Stimulated activated naive B cell treated with anti-CD40 and anti-IgM and Interleukin-4, amounts not matched to agents 10 μg/mL and 1 μg/mL and 100 μg/mL, for 72 hours (primary cell): ENCODE measurements at regions not wholly inside any gene's neighbourhood (a gene's known extent, or its start where the extent isn't known, plus 50 kb on each side); places are given as distances from the start of the nearest gene placed in this dataset.

Experiments
- ATAC-seq, 2 donors: fragments of 150-1000 bp; cut with Tn5 transposase; replicated peaks; 2 replicates each; pipeline ENCODE4 v1.10.0; 2021; ENCODE audit warnings: moderate library complexity in 1 of 2
- DNase-seq: peaks from one replicate; pipeline ENCODE4 v3.0.0; 2021
- H3K27ac Mint-ChIP-seq: one replicate; pipeline ENCODE4 v1.8.0; 2022; ENCODE audit warnings: mild to moderate bottlenecking, mixed read lengths
- H3K27me3 Mint-ChIP-seq, 2 donors: one replicate each; pipeline ENCODE4 v1.8.0; 2022; ENCODE audit warnings: mixed read lengths in 2 of 2
- H3K36me3 Mint-ChIP-seq, 2 donors: one replicate each; pipeline ENCODE4 v1.8.0; 2022; ENCODE audit warnings: mixed read lengths in 2 of 2, mild to moderate bottlenecking in 1 of 2
- H3K4me1 Mint-ChIP-seq, 2 donors: one replicate each; pipeline ENCODE4 v1.8.0; 2022; ENCODE audit warnings: mixed read lengths in 2 of 2, mild to moderate bottlenecking in 1 of 2
- H3K4me3 Mint-ChIP-seq, 2 donors: one replicate each; pipeline ENCODE4 v1.8.0; 2022; ENCODE audit warnings: mild to moderate bottlenecking in 2 of 2, mixed read lengths in 2 of 2, moderate library complexity in 1 of 2
- H3K9me3 Mint-ChIP-seq, 2 donors: one replicate each; pipeline ENCODE4 v1.8.0; 2022; ENCODE audit warnings: mixed read lengths in 2 of 2, mild to moderate bottlenecking in 1 of 2

DNA sequence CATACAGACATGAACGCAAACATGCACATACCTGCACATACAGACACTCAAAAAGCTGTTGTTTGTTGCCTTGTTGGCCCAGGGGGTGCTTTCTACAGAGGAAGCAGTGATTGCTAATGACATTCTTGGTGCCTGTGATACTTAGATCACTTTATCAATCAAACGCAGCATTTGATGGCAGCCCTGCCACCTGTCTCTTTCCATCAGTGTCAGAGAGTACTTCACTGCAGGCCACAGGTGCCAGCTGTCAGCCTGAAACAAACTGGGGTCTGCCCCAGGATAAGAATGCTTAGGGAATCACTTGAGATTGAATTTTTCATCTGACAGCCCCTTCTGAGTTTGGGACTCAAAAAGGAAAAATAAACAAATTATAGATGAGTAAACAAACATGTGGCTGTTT is 388.9 kb upstream of the SGCD start:
- no peak for ATAC-seq
- no peaks in the 10 kb centered on the region for H3K4me1 Mint-ChIP-seq
- peaks cover 0 to 6% of the 10 kb centered on the region in 2 donors for H3K27me3 Mint-ChIP-seq
- H3K4me3 Mint-ChIP-seq, result no peak overlapping the region
- H3K27ac Mint-ChIP-seq, result no peak overlapping the region
- no peaks in the 10 kb centered on the region for H3K36me3 Mint-ChIP-seq
- H3K9me3 Mint-ChIP-seq, result no peaks in the 10 kb centered on the region
- DNase-seq, result no peak

DNA sequence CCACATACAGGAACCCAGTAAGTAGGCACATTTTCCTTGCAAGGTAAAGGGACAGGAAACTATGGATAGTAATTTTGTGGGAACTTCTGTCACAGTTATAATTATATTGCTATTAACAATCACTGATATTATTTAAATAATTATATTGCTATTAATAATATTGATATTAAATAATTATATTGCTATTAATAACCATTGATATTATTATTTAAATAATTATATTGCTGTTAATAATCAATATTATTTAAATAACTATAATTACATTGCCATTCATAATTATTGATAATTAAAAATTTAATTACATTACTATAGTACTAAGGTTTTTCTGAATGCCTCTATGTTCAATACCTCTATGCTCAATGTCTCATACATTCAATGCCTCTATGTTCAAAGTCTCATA is 385.6 kb upstream of the SGCD start:
- Mint-ChIP-seq H3K4me1 (no peaks in the 10 kb centered on the region), H3K27me3 (peaks cover 0 to 6% of the 10 kb centered on the region in 2 donors), H3K4me3 (no peak overlapping the region), H3K27ac (no peak overlapping the region), H3K36me3 (no peaks in the 10 kb centered on the region), H3K9me3 (no peaks in the 10 kb centered on the region)
- ATAC-seq (no peak), DNase-seq (no peak)

DNA sequence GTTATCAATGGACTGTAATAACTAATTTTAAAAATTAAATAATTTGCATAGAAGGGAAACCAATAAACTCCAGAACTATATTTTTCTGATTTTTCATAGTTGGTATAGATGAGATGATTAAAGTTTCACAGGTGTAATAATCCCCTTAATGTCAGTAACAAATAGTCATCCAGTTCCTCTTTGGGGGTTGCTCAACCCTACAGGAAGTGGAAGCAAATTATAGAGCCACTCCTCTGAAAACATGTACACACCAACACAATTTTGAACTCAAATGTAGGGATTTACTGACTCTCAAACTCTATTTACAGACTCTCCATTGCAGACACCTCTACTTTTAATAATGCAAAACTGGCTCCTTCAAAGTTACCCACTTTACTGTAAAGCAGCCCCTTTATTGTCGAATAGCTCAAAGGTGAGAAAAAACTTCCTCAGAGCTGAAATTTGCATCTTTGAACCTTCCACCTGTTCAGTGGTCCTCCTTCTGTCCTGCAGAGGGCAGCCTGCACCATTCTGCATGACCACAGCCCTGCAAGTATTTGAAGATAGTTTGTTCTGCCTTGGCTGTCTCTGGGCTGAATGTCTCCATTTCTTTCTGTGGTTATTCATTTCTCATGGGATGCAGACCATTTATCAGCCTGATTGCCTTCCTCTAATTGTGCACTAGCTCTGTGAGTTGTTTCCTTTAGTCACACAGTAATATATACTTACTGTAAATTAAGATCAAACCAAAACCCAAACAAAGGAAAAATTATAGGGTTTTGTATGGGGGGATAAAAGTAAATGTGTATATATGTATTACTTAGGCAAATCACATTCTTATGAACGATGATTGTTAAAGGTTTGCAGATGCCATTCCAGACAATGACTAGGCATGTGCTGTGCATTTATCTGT is 383.2 kb upstream of the SGCD start:
- Mint-ChIP-seq H3K36me3 (no peaks in the 10 kb centered on the region), H3K27me3 (peaks cover 0 to 6% of the 10 kb centered on the region in 2 donors), H3K4me1 (no peaks in the 10 kb centered on the region), H3K27ac (no peak overlapping the region), H3K9me3 (no peaks in the 10 kb centered on the region), H3K4me3 (no peak overlapping the region)
- peak; percentile 60 to 81 for ATAC-seq
- no peak for DNase-seq

DNA sequence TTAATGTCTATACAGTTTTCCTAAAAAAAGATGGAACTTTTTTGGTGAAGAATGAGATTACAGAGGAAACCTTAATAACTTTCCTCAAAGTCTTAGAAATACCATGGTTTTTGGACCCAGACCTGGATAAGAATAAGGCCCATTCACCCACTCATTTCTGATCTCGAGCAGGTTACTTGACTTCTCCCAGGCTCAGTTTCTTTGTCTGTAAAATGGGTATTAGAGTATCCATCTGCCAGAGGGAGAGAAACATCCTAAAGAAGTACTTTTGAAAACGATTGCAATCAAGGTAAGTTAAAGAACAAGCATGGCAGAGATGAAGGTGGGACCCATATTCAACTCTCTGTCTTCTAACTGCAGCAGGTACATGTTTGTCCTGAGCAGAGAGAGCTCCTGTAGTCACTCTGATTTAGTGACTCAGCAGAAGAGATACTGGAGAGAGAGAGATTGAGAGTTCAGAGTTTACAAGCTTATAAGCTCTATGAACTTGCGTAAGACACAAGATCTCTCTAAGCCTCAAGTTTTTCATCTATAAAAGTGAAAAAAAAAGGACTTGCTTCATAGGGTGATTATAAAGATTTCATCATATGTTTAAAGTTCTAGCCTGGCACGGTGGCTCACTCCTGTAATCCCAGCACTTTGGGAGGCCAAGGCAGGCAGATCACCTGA is 379.4 kb upstream of the SGCD start:
- Mint-ChIP-seq H3K27me3 (no peaks in the 10 kb centered on the region), H3K36me3 (no peaks in the 10 kb centered on the region), H3K9me3 (no peaks in the 10 kb centered on the region), H3K4me3 (no peak overlapping the region), H3K4me1 (no peaks in the 10 kb centered on the region), H3K27ac (no peak overlapping the region)
- ATAC-seq, result no peak
- DNase-seq, result no peak

DNA sequence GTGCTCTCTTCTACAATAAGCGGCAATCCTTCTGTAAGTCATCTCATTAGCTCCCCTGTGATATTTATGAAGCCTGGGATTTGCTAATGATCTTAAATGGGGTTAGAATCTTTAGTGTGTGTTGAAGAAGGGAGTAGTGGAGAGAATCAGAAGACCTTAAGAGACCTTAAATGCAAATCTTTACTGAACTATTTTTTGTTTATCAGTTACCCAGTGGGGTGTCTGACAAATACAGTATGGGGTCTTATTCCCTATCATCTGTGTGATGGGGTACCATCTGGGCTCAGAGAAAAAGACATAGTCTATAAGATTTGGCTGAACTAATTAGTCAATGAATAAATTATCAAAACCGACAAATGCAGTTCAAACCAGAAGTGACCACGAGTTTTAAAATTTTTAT is 378.4 kb upstream of the SGCD start:
- H3K27ac Mint-ChIP-seq, result no peak overlapping the region
- ATAC-seq (no peak), DNase-seq (no peak)
- H3K27me3 Mint-ChIP-seq, result no peaks in the 10 kb centered on the region
- no peak overlapping the region for H3K4me3 Mint-ChIP-seq
- H3K4me1 Mint-ChIP-seq, result no peaks in the 10 kb centered on the region
- no peaks in the 10 kb centered on the region for H3K36me3 Mint-ChIP-seq
- H3K9me3 Mint-ChIP-seq, result peaks cover 0 to 2% of the 10 kb centered on the region in 2 donors

DNA sequence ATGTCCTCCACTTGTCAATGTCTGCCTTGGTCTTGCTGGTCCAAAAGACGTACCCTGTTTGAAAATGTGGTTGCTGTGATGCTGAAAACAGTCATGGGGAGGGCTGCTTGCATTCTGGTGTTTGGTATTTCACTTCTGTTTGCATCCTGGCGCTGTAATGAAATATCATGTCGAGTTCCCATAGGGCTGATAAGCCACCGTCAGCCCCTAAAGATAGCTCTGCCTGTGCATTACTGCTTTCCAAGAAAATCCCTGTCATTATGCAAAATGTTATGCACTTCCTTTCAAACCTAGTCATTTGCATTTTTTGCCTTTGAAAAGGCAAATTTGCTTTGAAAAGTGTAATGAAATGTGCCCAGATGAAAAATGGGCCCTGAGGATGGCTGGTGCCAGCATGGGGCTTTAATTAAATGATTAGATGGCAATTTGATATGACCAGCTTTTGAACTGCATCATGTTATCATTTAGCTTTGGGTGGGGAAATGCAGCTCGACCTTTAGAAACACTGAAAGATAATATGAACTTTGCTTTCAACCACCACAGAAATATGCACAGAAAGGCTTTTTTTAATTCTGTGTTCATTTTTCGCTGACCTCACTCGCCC is 374.4 kb upstream of the SGCD start:
- Mint-ChIP-seq H3K36me3 (no peaks in the 10 kb centered on the region), H3K4me1 (no peaks in the 10 kb centered on the region), H3K9me3 (peaks cover 0 to 2% of the 10 kb centered on the region in 2 donors), H3K27ac (no peak overlapping the region), H3K27me3 (no peaks in the 10 kb centered on the region), H3K4me3 (no peak overlapping the region)
- no peak for ATAC-seq
- no peak for DNase-seq

DNA sequence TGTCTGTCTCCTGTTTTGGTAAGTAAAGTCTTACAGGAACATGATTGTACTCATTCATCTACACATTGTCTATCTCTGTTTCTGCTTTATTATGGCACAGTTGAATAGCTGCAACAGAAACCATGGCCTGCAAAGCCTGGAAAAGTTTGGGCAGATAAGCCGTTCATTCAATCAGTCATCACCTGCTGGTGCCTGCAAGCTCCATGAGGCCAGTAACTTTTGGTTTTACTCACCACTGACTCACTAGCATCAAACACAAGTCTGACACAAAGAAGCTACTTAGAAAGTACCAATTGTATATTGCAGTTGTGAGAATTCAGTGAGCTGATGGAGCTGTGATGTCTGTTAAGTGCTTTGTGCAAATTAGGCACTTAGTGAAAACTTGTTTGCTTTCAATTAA is 373.6 kb upstream of the SGCD start:
- Mint-ChIP-seq H3K9me3 (peaks cover 0 to 2% of the 10 kb centered on the region in 2 donors), H3K27me3 (no peaks in the 10 kb centered on the region), H3K4me3 (no peak overlapping the region), H3K36me3 (no peaks in the 10 kb centered on the region), H3K4me1 (no peaks in the 10 kb centered on the region), H3K27ac (no peak overlapping the region)
- ATAC-seq (no peak), DNase-seq (no peak)

DNA sequence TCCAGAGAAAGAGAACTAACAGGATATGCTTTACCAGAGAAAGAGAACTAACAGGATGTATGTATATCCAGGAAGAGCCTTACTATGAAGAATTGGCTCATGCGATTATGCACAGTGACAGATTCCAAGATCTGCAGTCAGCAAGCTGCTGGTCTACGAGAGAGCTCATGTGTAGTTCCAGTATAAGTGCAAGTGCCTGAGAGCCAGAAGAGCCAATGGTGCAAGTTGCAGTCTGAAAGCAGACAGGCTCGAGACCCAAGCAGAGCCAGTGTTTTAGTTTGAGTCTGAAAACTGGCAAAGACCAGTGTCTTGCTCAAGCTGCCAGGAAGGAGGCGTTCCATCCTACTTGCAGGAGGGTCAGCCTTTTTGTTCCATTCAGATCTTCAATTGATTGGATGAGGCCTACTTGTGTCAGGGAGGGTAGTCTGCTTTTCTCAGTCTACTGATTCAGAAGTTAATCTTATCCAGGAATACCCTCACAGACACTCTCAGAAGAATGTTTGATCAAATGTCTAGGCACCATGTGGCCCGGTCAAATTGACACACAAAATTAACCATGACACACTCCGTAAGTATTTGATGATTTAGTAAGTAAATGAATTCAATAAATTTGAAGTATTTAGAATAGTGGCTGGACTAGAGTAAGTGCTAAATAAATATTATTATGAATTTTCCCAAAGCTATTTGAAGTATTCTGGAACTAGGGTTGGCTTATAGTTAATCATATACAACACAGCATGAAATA is 372.1 kb upstream of the SGCD start:
- H3K27ac Mint-ChIP-seq, result no peak overlapping the region
- H3K9me3 Mint-ChIP-seq, result peaks cover 0 to 2% of the 10 kb centered on the region in 2 donors
- no peak for DNase-seq
- H3K27me3 Mint-ChIP-seq, result peaks cover 0 to 1% of the 10 kb centered on the region in 2 donors
- H3K36me3 Mint-ChIP-seq, result no peaks in the 10 kb centered on the region
- no peak for ATAC-seq
- no peak overlapping the region for H3K4me3 Mint-ChIP-seq
- no peaks in the 10 kb centered on the region for H3K4me1 Mint-ChIP-seq

DNA sequence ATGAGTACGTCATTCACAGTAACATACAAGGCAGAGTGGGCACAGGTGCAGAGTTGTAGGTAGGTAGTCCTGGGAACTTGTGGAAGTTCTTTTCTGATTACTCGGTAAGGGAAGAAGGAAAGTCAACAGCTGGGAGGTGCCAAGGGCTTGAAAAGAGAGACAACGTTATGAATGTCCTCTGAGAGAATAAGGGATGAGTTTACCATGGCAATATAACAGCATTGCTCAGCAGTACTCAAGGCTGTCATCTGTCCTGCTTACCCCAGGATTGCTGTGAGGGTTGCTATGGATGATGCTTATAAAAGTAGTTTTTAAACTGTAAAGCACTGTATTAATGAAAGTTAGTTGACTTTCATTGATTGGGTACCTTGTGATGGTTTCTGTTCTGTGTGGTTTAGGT is 369.1 kb upstream of the SGCD start:
- no peaks in the 10 kb centered on the region for H3K4me1 Mint-ChIP-seq
- peaks cover 0 to 2% of the 10 kb centered on the region in 2 donors for H3K9me3 Mint-ChIP-seq
- ATAC-seq (no peak), DNase-seq (no peak)
- peaks cover 0 to 5% of the 10 kb centered on the region in 2 donors for H3K27me3 Mint-ChIP-seq
- no peak overlapping the region for H3K27ac Mint-ChIP-seq
- no peak overlapping the region for H3K4me3 Mint-ChIP-seq
- H3K36me3 Mint-ChIP-seq, result no peaks in the 10 kb centered on the region

DNA sequence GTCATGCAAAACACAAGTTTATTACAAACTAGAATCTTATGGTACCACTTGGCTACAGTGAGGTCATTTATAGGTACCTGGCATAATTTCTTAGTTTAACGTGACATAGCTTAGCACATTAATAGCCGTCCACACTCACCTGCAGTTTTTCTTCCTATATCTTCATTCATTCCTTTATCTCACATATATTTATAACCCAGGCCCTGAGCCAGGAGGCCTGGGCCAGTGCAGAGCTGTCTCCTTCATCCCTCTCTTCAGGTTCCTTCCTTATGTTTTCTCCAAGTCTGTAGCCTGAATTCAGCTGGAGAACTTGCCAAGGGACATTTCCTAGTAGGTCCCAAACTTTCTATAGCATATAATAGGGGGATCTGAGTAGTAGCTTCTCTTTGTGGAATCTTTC is 367.9 kb upstream of the SGCD start:
- Mint-ChIP-seq H3K27me3 (peaks cover 0 to 5% of the 10 kb centered on the region in 2 donors), H3K4me3 (no peak overlapping the region), H3K36me3 (no peaks in the 10 kb centered on the region), H3K9me3 (no peaks in the 10 kb centered on the region), H3K27ac (no peak overlapping the region), H3K4me1 (no peaks in the 10 kb centered on the region)
- no peak for ATAC-seq
- DNase-seq, result no peak

DNA sequence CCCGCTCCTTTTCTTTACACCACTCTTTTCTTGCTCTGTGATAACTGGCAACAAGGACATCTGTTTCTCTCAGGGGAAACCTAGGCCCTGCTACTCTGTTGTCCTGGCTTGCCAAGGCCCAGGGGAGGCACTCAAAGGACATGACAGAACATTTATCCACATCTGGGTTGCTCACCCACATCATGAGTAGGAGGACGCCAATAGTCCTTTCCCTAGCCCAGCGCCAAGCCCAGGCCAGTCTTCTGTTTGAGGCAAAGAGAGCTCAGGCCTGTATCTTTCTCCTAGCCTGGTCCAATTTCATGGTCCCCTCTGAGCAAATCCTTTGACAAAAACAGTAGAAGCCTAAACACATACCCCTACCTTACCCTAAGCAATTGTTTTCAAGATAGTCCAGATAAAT is 366.8 kb upstream of the SGCD start:
- H3K27me3 Mint-ChIP-seq, result peaks cover 0 to 5% of the 10 kb centered on the region in 2 donors
- no peak overlapping the region for H3K27ac Mint-ChIP-seq
- H3K4me1 Mint-ChIP-seq, result no peaks in the 10 kb centered on the region
- H3K9me3 Mint-ChIP-seq, result peaks cover 0 to 2% of the 10 kb centered on the region in 2 donors
- DNase-seq (no peak), ATAC-seq (no peak)
- H3K4me3 Mint-ChIP-seq, result no peak overlapping the region
- H3K36me3 Mint-ChIP-seq, result no peaks in the 10 kb centered on the region

DNA sequence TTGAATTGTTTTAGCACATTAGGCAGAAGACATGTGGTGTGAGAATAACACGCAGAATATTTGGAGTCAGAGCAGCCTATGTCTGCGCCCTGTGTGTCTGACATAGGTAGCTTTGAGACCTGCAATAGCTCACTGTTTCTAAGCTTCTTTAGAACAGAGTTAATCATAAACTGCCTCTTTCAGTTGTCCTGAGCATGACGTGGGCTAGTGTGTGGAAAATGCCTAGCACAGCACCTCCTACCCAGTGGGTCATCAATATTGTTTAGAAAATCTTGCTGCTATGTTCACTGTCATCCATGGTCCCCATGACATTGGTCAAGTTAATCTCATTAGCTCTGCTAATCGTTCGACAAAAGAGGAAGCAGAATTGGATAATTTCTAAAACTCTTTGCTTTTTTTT is 357.4 kb upstream of the SGCD start:
- Mint-ChIP-seq H3K27me3 (peaks cover 0 to under 1% of the 10 kb centered on the region in 2 donors), H3K9me3 (peaks cover 6 to 11% of the 10 kb centered on the region in 2 donors), H3K4me3 (no peak overlapping the region), H3K4me1 (no peaks in the 10 kb centered on the region), H3K36me3 (no peaks in the 10 kb centered on the region), H3K27ac (no peak overlapping the region)
- no peak for ATAC-seq
- no peak for DNase-seq

DNA sequence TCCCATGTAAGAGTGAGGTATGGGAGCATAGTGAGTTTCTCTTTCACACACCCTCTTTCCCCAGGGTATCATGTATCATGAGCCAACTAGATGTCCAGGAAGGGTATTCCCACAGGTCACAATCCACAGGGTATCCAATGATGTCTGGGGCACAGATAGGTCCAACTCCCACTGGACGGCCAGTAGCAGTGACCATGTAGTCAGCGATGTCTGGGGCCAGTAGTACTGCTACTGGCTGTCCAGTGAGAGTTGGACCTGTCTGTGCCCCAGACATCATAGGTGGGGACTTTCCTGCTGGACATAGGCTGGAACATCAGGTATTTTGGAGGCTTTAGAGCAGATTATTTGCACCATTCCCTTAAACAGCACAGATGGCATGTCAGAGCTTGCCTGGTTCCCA is 352.6 kb upstream of the SGCD start:
- H3K4me1 Mint-ChIP-seq, result no peaks in the 10 kb centered on the region
- no peak overlapping the region for H3K4me3 Mint-ChIP-seq
- H3K36me3 Mint-ChIP-seq, result no peaks in the 10 kb centered on the region
- H3K27me3 Mint-ChIP-seq, result peaks cover 0 to 5% of the 10 kb centered on the region in 2 donors
- H3K27ac Mint-ChIP-seq, result no peak overlapping the region
- no peak for ATAC-seq
- peaks cover 0 to 2% of the 10 kb centered on the region in 2 donors for H3K9me3 Mint-ChIP-seq
- no peak for DNase-seq

DNA sequence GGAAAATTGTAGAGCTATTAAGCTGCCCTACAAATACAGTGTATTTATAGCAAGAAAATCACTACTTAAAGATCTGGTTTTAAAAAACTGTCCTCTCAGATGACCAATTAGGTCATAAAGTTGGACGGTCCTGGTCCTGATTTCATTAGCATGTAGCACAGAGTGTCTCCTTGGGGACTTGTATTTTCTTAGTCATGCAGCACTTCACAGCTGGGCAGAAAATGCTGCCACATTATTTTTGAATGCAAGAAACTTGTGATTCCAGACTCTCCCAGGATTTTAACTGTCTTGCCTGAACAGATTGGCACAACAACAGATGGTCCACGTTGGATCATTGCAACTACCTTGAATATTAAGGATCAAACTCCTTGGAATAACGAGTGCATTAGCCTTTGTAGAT is 348.1 kb upstream of the SGCD start:
- Mint-ChIP-seq H3K9me3 (peaks cover 0 to 2% of the 10 kb centered on the region in 2 donors), H3K27me3 (peaks cover 0 to 5% of the 10 kb centered on the region in 2 donors), H3K36me3 (no peaks in the 10 kb centered on the region), H3K27ac (no peak overlapping the region), H3K4me1 (no peaks in the 10 kb centered on the region), H3K4me3 (no peak overlapping the region)
- ATAC-seq (no peak), DNase-seq (no peak)
